ENCODE measurements at regions not wholly inside any gene's neighbourhood (a gene's known extent, or its start where the extent isn't known, plus 50 kb on each side); places are given as distances from the start of the nearest gene placed in this dataset.

GRCh38 chrX:121781991-121782390 lies 734.6 kb downstream of the GLUD2 start:
- TF ChIP-seq CTCF (IDR thresholded peaks at IDR 0.05; ENCODE audit: low read depth, low read length, missing input control) (no peak), GABPA (IDR thresholded peaks at IDR 0.05 in 1 of 2, conservative IDR thresholded peaks at IDR 0.05 in 1 of 2) (no peak), HNF4G (IDR thresholded peaks at IDR 0.05) (no peak)
- TF ChIP-seq, protein P1, sequence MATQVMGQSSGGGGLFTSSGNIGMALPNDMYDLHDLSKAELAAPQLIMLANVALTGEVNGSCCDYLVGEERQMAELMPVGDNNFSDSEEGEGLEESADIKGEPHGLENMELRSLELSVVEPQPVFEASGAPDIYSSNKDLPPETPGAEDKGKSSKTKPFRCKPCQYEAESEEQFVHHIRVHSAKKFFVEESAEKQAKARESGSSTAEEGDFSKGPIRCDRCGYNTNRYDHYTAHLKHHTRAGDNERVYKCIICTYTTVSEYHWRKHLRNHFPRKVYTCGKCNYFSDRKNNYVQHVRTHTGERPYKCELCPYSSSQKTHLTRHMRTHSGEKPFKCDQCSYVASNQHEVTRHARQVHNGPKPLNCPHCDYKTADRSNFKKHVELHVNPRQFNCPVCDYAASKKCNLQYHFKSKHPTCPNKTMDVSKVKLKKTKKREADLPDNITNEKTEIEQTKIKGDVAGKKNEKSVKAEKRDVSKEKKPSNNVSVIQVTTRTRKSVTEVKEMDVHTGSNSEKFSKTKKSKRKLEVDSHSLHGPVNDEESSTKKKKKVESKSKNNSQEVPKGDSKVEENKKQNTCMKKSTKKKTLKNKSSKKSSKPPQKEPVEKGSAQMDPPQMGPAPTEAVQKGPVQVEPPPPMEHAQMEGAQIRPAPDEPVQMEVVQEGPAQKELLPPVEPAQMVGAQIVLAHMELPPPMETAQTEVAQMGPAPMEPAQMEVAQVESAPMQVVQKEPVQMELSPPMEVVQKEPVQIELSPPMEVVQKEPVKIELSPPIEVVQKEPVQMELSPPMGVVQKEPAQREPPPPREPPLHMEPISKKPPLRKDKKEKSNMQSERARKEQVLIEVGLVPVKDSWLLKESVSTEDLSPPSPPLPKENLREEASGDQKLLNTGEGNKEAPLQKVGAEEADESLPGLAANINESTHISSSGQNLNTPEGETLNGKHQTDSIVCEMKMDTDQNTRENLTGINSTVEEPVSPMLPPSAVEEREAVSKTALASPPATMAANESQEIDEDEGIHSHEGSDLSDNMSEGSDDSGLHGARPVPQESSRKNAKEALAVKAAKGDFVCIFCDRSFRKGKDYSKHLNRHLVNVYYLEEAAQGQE (IDR thresholded peaks at IDR 0.05): no peak
